NCI-H1048 (cell line): ENCODE measurements at regions not wholly inside any gene's neighbourhood (a gene's known extent, or its start where the extent isn't known, plus 50 kb on each side); places are given as distances from the start of the nearest gene placed in this dataset.
"Not testable (repeated sequence)": the region's sequence is repeated elsewhere in the genome, so short reads cannot be mapped to it uniquely, and the experiment has no call there.

ENCODE experiments used
- DNase-seq: peaks from one replicate; lab custom pipeline; 2025; lab: John Stamatoyannopoulos, UW

DNA sequence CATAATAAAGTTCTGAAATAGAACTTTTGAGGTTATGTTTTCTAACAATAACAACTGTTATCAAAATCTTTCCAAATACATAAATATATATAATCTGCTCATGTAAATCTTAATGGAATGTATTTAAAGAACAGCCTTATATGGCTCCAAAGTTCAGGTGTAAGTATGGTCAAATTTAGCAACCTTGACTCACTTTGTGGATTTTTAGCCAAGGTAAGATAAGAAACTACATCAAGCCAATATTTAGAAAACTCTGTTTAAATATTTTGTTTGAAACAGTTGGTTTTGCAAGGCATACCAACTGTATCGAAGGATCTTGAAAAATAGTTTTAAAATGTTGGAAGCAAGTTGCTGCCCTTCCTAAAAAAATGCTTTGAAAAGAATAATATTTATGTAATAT lies 228.9 kb upstream of the SEMA3D start:
- no peak for DNase-seq

DNA sequence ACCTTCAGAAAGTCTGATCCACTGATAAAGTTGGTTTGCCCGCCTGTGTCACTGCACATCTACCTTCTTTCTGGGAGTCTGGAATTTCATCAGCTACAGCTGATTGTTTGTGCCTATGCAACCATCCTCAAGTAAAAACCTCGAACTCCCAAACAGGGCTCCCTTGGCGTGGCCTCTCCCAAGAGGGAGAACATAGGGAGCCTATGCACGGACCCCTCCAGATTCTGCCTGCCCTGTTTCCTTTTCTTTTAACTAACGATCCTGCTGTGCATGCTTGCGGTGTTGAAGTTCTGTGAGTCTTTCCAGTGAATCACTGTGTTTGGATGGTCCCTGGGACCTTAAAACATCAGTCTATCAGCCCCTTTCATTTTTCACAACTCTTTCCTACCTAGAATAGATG lies 226.9 kb upstream of the SEMA3D start:
- no peak for DNase-seq

DNA sequence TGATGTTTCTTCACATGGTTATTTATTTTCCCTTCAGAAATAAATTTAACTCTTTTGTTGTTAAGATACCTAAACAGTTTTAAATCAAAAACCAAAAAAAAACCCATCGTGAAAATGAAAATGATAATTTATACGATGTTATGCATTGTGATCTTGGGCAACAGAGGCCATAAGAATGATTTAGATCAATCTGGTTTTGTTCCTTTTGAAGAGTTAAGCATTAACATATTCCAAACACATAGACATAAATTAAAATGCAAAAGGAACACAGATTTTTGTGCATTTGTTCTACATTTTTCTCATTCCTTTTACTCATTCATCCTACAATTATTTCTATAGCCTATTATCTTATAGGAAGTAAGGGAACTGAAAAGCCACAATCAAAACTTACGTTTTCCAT lies 226.1 kb upstream of the SEMA3D start:
- no peak for DNase-seq

DNA sequence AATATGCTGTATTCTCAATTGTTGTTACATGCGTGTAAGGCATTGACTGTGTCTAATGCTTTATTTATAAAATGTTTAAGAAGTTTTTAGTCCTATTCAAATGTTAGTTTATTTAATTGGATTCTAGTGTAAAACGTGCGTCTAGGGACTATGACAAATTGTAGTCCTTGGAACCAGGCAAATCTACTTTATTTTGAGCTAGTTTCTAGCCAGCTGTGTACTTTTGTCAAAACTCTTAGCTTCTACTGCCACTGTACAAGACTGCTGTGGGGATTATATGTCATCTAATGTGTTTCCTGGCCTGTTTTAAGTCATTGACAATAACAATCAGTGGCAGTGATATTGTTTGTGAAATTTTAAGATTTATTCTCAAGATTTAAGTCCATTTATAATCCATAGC lies 220.5 kb upstream of the SEMA3D start:
- no peak for DNase-seq

DNA sequence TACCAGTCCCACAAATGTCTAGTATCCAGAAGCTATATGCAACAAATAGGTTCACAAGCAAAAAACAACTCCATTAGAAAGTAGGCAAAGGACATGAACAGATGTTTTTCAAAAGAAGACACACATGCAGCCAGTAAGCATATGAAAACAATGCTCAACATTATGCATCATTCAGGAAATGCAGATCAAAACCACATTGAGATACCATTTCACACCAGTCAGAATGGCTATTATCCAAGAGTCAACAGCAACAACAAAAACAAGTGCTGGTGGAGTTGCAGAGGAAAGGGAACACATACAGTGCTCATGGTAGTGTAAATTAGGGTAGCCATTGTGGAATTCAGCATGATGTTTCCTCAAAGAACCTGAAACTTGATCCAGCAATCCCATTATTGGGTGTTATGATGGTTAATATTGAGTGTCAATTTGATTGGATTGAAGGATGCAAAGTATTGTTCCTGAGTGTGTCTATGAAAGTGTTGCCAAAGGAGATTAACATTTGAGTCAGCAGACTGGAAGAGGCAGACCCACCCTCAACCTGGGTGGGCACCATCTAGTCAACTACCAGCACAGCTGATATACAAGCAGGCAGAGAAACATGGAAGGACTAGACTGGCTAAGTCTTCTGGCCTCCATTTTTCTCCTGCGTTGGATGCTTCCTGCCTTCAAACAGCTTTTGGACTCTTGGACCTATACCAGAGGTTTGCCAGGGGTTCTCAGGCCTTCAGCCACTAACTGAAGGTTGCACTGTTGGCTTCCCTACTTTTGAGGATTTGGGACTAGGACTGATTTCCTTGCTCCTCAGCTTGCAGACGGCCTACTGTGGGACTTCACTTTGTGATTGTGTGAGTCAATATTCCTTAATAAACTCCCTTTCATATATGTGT lies 218.4 kb upstream of the SEMA3D start:
- DNase-seq: no peak

DNA sequence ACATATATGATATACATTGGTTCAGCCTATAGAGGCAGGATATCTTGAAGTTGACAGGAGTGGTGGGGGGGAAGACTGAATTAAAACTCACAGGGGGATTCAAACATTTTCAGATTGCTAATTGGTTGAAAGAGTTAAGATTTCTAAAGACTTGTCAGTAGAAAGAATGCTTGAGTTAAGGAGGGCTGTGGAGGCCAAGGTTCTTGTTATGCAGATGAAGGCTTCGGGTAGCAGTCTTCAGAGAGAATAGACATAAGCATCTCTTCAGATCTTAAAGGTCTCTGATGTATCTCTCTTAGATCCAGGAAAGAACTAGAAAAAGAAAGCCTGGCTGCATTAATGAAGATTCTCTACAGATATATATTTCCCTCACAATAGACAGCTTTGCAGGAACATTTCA lies 209.8 kb upstream of the SEMA3D start:
- DNase-seq: no peak

DNA sequence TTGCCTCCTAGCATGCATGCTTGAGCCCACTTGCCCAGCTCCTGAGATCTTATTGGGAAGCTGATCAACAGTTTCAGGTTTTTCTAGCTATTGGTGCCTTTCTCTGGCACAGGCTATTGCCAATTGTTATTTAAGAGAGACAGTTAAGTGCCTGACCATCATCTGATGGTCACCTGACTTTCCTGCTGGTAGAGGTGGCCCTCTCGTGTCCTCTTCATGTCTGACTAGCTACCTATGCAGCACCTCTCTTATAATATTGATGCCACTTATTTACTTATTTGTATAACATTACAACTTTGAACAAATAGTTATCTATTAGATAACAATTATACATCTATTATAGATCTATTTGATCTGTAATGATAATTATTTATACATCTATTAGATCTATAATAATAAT lies 205.9 kb upstream of the SEMA3D start:
- DNase-seq: no peak

DNA sequence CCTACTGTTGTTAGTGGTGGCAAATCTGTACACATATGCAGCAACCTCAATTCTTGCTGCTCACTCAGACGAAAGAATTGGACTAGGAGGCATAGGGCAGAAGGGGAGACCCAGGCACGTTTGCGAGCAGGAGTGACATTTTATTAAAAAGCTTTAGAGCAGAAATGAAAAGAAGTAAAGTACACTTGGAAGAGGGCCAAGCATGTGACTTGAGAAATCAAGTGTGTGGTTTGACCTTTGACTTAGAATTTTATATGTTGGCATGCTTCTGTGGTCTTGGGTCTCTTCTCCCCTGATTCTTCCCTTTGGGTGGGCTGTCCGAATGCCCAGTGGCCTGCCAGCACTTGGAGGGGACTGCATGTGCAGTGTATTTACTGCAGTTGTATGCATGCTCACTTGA lies 205.5 kb upstream of the SEMA3D start:
- DNase-seq: no peak

DNA sequence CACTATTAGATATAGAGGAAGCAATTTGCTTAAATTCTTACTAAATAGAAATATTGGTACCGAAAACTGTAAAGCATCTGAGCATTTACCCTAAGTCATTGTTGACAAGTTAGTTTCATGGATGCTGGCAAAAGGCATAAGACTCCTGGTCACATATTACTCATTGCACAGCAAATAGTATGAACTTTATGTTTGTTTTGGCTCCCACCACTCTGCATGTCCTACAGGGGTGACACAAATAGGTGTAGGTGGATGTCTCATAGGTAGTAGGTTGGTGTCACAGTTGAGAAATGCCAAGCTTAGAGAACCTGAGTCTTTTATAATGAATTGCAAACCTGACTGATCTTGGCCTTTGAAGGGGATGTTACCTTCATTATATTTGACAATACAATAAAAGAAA lies 199.6 kb upstream of the SEMA3D start:
- no peak for DNase-seq

DNA sequence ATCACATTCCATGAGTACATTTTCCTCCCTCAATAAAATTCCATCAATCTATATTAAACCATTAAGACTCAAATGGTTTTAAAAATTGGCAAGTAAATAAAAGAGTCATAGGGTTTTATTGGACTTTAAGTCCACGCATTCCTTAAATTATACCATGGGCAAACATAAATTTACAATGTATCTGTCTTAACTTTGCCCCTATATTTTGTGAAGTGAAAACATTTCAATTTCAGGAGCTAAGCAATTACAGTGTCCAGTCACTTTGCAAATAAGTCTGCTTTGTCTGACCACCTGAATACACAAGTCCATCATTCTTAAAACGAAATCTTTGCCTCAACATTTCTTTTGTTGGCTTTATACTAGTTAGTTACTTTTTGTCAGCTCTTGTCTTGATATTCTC lies 197.5 kb upstream of the SEMA3D start:
- no peak for DNase-seq

DNA sequence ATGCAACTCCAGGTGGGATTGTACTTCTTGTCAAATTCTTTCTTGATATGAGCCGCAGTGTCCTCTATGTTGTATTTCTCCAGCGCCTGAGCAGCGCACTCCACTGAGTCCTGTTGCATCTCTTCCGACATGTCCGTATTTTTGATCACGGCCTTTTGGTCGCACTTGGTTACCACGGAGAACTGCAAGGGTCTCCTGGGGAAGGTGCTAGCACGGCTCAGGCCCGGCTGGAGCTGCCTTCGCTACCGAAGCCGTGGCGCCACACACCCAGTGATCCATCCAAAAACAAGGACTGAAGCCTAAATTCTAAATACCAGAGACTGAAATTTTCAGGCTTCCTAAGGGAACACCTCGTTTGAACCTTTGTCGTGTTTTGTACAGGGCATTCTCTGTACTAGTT lies 194.4 kb upstream of the SEMA3D start:
- DNase-seq: no peak

DNA sequence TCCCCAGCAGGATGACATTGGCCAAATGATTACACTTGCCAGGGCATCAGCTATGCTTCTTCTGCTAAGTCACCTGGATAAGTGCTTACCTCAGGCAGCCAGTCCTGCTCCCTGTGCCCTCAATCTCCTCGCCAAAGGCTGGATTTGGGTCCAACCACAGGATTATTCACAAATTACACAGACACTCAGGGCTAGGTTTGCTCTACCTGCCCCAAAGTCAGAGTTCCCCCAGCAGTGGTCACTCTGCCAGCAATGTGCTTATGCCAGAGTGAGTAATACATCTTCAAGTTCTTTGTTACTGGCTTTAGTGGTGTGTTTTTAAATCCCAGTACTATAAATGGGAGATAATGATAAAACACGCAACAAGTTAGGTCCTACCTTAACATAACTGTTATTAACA lies 189.7 kb upstream of the SEMA3D start:
- no peak for DNase-seq

DNA sequence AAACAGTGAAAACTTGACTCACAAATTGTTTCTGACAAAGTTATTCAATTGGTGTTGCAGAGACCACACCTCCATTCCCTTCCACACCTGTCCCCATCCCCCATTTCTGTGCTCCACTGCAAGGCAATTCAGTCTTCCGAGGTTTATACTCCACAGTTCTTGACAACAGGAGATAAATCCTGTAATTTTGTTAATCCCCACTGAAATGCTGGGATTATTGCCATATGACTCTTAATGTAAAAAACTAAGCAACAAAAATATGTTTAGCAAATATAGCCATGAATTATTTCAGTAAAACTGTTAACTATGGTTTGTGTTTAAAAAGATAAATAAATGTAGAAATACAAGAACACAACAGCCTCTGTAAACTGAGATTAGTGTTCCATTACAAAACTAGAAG lies 170.1 kb upstream of the SEMA3D start:
- DNase-seq: no peak

DNA sequence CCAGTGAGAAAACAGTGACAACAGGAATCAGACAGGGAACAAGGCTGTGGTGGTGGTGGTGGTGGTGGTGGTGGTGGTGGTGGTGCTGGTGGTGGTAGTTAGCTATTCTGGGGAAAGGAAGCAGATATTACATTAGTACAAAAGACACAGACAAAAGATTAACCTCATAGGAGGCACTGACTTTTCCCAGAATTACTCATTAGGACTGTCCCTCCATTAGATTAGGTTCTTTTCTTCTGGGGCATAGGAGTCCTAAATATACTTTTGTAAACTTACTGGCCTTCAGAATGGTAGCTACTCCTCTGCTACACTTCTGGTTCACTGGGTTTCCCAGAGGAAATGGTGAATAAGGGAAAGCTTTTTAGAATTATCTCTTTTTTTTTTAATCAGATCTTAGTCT lies 156.6 kb upstream of the SEMA3D start:
- no peak for DNase-seq

DNA sequence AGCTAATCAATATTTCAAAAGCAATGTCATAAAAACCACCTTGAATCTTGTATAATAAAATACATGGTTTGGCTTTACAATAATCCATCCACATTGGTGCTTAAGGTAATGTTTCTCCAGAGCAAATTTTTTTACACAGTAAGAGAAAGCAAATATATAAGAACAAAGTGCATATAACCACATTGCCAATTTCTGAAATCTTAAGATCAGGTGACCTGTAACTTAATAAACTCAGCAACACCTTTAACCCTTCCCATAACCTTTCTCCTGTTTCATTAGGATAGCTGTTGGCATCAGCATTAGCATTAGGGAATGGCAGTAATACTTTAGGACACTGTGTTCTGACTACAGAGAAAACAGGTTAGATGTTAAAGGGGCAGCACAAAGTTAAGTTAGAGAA lies 155.9 kb upstream of the SEMA3D start:
- no peak for DNase-seq

DNA sequence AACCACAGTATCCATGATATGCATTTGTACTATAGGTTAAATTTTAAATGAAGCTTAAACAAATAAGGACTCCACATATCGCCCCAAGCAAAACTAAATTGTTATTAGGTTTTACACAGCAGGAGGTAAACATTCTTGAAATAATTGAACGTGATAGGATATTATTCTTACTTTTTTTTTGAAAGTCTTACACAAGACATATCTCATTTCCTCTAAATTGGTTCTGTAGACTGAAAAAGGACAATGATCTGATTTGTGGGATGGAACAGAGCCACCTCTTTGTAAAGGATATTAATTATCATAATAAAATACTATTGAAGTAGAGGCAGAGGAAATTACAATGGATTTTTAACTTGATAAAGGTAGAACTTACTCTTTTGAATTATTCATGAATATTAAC lies 155.1 kb upstream of the SEMA3D start:
- no peak for DNase-seq

DNA sequence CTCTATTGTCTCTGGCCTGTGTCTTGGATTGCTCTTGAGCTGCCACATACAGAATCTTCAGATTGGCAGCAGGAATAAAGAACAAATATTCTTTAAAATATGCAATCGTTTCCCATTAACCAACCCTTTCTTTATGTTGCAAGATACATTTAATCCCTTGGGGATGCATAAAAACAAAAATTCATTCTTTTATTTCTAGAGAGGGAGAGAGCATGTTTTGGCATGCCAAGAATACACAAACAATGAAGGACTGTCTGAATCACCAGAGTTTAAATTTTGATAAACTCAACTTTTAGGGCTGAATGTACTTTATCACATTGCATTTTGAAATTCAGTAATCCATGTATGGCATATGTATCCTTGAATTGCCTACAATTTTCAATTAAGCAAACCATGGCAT lies 154.3 kb upstream of the SEMA3D start:
- no peak for DNase-seq

DNA sequence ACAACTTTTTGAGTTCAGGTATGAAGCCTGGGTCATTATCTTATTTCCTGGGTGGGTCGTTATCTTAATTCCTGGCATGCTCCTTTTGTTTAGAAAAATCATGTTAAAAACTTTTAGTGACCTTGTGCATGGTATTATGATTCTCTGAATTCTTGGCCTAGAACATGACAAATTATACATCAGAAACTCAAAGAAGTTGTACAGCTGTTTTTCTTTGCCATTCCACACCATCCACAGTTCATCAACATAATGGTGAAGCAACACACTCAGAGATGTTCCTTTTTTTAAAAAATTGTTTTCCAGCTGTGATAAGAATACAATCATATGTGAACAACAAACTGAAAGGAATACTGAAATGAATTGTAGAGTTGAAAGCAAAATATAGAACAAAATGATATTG lies 149.2 kb upstream of the SEMA3D start:
- no peak for DNase-seq

DNA sequence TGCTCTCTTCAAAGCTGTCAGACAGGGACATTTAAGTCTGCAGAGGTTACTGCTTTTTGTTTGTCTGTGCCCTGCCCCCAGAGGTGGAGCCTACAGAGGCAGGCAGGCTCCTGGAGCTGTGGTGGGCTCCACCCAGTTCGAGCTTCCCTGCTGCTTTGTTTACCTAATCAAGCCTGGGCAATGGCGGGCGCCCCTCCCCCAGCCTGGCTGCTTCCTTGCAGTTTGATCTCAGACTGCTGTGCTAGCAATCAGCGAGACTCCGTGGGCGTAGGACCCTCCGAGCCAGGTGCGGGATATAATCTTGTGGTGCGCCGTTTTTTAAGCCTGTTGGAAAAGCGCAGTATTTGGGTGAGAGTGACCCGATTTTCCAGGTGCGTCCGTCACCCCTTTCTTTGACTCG lies 148.3 kb upstream of the SEMA3D start:
- DNase-seq: not testable (repeated sequence)

DNA sequence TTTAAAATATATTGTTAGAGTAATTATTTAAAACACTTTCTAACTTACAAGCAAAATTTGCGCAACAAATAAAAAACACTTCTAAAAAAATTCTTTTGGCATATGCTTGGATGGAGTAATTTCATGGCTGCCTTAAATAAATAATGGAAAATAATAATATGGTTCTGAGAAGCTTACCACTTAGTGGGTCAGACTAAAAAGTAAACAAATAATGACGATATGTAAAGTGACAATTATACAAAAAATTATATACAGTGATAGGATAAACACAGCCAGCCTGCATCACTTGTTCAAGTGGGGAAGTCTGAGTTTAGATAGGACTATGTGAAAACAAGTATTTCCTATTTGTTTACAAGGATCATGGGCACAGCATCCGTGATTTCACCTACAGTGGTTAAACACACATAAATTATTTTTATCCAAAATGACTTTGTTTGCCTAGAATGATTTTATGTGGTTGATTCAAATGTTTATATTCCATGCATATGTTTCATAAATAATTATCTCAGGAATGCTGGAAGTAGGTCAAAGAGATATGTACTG lies 141.7 kb upstream of the SEMA3D start:
- no peak for DNase-seq

DNA sequence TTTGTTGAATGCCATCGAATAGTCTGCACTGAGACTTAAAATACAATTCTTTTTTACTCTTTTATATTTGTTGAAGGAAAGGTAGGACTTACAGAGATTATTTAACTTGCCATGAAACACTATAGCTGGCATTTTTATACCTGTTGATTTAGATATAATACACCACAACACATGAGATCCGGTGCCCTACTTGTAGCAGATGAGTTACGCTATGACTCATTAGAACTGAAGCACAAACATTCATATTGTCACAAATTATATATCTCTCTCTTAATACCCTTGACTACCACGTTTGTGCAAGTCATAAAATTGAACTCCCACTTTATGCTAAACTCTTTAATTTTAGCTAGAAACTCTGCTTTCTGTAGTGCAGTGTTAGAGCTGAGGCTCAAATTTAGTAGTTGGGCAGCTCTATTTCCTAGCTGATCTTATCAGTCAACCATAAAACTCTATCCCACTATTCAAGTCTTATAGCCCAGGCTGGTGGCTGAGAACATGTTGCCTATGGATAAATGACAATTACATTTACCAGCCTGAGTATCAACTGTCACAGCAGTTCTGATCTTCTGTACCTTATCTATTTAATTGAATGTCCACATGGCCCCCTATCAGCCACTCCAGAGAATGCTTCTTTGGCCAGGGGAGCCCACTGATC lies 137.4 kb upstream of the SEMA3D start:
- DNase-seq: no peak

DNA sequence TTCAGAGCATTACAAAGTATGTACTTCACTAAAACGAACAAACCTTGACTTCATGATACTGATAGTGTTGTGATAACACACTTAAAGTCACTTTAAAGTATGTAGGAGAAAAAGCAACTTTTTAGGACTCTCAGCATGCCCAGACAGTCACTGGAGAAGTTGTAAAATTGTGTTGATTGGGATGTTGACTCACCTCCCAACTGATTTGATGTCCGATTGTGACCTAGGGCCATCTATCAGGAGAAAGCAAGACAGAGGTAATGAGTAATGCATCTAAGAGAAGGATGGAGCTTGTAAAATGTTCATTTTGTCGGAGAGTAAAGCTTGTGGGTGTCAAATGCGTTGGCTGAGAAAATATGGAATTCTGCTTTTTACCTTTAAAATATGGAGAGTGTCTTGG lies 135.4 kb upstream of the SEMA3D start:
- no peak for DNase-seq

DNA sequence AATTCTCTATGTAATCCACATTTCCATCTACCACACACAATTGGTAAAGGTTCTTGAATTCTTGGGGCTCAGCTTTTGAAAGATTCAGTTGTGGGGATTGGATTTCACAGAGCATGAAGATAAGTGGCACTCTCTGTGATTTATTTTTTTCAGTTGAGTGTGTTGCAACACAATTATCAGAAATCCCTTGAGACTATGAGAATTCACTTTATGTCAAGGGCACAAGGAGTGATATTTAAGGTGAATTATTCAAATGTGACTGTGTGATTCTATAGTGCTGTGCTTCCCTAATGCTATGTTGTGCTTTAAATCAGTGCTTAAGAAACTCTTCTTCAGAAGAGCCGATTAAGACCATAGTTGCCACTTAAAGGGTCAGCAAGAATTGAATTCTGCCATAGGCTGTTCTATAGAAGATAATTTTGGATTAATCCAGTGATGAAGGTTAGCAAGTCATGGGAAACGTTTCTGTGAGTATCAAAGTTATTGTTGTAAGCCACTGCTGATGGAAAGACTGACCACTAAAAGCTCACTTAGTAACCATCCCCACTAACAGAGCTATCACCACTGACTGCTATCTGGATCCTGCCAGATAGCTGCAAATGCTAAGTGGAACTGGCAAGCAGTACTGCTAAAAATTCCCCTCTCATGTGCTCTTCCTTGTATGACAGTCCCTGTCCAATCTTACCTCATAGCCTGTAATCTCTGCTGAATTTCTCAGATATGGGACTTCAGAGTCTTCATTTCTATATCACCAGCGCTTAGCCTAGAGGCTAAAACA lies 134.0 kb upstream of the SEMA3D start:
- no peak for DNase-seq
